Psoas muscle (tissue), 7 donors: ENCODE measurements at regions not wholly inside any gene's neighbourhood (a gene's known extent, or its start where the extent isn't known, plus 50 kb on each side); places are given as distances from the start of the nearest gene placed in this dataset.

Source experiments
- ATAC-seq, 4 donors: fragments of 200-7000 bp; cut with Tn5 transposase; one replicate each; pipeline ENCODE4 v1.9.1; 2020; ENCODE audit warnings: moderate library complexity in 3 of 4, mild to moderate bottlenecking in 2 of 4
- DNase-seq, 2 donors: peaks; one replicate each; pipeline ENCODE4 v3.0.0-alpha.2; 2020
- H3K27ac ChIP-seq: fragments of 200-600 bp; one replicate; pipeline ENCODE4 v1.8.0; 2022
- H3K27me3 ChIP-seq, 3 donors: fragments of 200-600 bp in 1 of 3; one replicate each; pipeline versions ENCODE4 v1.6.1 to v1.8.0; 2013 to 2022; ENCODE audit warnings: low read length in 2 of 3, mild to moderate bottlenecking in 2 of 3, moderate library complexity in 1 of 3; ENCODE audit not compliant: insufficient read depth in 3 of 3
- H3K36me3 ChIP-seq, 2 donors: fragments of 200-600 bp in 1 of 2; one replicate each; pipeline versions ENCODE4 v1.6.1 to v1.8.0; 2013 to 2022; ENCODE audit warnings: low read depth in 1 of 2, mild to moderate bottlenecking in 1 of 2, moderate library complexity in 1 of 2; ENCODE audit not compliant: insufficient read depth in 1 of 2
- H3K4me1 ChIP-seq: fragments of 200-600 bp; one replicate; pipeline ENCODE4 v1.8.0; 2022
- H3K4me3 ChIP-seq: fragments of 200-600 bp; one replicate; pipeline ENCODE4 v1.8.0; 2022; ENCODE audit warnings: mild to moderate bottlenecking
- H3K9me3 ChIP-seq: fragments of 200-600 bp; one replicate; pipeline ENCODE4 v1.8.0; 2022
- WGBS, 3 donors: extraction: QIAGEN DNeasy Blood & Tissue Kit; methylation state at CpG; one replicate each; pipeline versions ENCODE4 v1.1.6 to v1.1.7; 2013; 5-methylcytosine and 5-hydroxymethylcytosine counted together
- intact Hi-C, 2 donors: fragments of 100-400 bp; cut with DNase I; formaldehyde crosslinking; loops; one replicate each; pipeline versions ENCODE4 v1.11.0 to v1.14.2; 2022
- TF ChIP-seq, protein P1 (sequence below): fragments of 200-600 bp; IDR thresholded peaks from one replicate; pipeline ENCODE4 v1.8.0; 2022; ENCODE audit warnings: antibody characterized with exemption
- donor health status: healthy with polysubstance abuse.
- donor health status: DM: no; HTN: no; CAD: no; lungs with moderate emphysema.
- donor health status: Bipolar disorder and iron deficiency.
- donor health status: healthy.
- donor health status: DM: yes; HTN: yes; CAD: no.
- donor health status: DM: no; HTN: no; CAD: no.
- donor health status: DM: yes; HTN: yes; CAD: no.

DNA sequence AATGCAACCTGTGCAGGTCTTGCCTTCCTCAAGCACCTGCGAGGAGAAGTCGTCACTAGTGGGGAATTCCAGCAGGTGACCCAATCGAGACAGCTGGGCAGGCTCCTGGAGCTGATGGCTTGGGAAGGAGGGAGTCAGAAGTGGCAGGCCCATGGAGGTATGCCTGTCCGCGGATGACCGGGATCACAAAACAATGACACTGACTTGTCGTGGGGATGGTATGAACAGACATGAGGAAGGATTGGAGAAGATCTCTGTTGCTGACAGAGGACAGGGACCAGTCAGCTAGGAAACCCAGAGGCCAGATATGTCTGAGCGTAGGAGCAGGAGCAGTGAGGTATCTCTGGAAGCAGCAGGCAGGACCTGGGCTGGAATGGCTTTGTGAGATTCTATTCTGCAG lies 233.3 kb downstream of the SOX9 start:
- no peaks in the 10 kb centered on the region for H3K27me3 ChIP-seq
- TF ChIP-seq, protein P1, sequence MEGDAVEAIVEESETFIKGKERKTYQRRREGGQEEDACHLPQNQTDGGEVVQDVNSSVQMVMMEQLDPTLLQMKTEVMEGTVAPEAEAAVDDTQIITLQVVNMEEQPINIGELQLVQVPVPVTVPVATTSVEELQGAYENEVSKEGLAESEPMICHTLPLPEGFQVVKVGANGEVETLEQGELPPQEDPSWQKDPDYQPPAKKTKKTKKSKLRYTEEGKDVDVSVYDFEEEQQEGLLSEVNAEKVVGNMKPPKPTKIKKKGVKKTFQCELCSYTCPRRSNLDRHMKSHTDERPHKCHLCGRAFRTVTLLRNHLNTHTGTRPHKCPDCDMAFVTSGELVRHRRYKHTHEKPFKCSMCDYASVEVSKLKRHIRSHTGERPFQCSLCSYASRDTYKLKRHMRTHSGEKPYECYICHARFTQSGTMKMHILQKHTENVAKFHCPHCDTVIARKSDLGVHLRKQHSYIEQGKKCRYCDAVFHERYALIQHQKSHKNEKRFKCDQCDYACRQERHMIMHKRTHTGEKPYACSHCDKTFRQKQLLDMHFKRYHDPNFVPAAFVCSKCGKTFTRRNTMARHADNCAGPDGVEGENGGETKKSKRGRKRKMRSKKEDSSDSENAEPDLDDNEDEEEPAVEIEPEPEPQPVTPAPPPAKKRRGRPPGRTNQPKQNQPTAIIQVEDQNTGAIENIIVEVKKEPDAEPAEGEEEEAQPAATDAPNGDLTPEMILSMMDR, result no peak
- H3K36me3 ChIP-seq, result no peaks in the 10 kb centered on the region

DNA sequence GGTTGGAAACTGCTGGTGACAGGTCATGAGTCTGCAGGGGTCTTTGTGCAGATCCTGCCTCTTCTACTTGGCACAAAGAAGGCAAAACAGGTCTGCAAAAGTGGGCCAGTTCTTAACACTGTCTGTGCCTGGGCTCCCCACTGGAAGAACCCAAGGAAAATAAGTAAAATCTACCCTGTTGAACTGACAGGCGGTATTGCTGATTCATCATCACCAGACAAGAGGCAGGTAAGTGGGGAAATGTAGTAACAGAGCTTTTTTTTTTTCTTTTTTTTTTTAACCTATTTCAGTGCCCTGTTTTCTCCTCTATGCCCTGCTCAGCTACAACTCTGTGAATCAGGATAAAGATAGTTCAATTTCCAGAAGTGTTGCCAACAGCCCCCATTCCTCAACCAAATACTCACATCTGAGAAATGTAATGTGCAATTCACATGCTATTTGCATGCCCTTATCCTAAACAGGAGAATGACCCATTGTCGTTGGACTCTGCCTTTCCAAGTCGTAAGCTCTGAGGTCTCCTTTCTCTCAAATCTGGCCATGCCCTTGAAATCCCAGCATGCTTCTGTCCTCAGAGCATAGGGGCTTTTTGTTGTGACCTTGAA lies 237.0 kb downstream of the SOX9 start:
- Histone ChIP-seq H3K27ac (no peak overlapping the region), H3K27me3 (peaks cover 0 to 2% (median 0%) of the 10 kb centered on the region in 3 donors), H3K36me3 (no peaks in the 10 kb centered on the region), H3K4me1 (no peaks in the 10 kb centered on the region), H3K4me3 (no peak overlapping the region), H3K9me3 (no peaks in the 10 kb centered on the region)
- TF ChIP-seq, protein P1, result no peak
- DNase-seq (no peak), ATAC-seq (no peak)
- intact Hi-C loops, result no loop called here
- 92 to 94% (median 93%) methylated on average over 3 of the region's 3 CpGs for WGBS, 3 donors

More for the DNA sequence above, 233.3 kb downstream of the SOX9 start:
- Histone ChIP-seq H3K27ac (no peak overlapping the region), H3K4me1 (no peaks in the 10 kb centered on the region), H3K9me3 (no peaks in the 10 kb centered on the region), H3K4me3 (no peak overlapping the region)
- no peak for DNase-seq
- ATAC-seq, result no peak
- intact Hi-C loops, result no loop called here
- WGBS, 3 donors, result 92 to 94% (median 93%) methylated on average over 8 of the region's 8 CpGs

DNA sequence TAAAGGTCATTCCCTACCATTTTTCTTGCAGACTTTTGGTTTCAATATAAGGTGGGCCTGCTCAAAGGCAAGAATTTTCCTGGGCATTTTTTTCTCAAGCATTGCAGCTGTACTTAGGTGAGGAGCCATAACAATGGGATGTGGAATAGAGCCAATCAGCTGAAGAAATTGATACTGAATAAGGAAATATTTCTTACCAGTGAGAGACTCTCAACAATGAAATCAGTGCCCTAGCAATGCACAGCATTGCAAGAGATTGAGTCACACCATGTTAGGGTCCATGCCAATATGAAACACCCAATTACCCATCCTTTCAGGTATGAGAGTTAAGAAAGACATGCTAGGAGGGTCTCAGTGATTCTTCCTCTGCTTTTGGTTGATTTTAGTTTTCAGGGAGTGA lies 237.6 kb downstream of the SOX9 start:
- peaks cover 0 to 2% (median 0%) of the 10 kb centered on the region in 3 donors for H3K27me3 ChIP-seq
- DNase-seq, result no peak
- no peak overlapping the region for H3K4me3 ChIP-seq
- TF ChIP-seq, protein P1, result no peak
- intact Hi-C loops, result no loop called here
- ATAC-seq, result no peak
- H3K27ac ChIP-seq, result no peak overlapping the region
- no peaks in the 10 kb centered on the region for H3K9me3 ChIP-seq
- H3K36me3 ChIP-seq, result no peaks in the 10 kb centered on the region
- H3K4me1 ChIP-seq, result no peaks in the 10 kb centered on the region

DNA sequence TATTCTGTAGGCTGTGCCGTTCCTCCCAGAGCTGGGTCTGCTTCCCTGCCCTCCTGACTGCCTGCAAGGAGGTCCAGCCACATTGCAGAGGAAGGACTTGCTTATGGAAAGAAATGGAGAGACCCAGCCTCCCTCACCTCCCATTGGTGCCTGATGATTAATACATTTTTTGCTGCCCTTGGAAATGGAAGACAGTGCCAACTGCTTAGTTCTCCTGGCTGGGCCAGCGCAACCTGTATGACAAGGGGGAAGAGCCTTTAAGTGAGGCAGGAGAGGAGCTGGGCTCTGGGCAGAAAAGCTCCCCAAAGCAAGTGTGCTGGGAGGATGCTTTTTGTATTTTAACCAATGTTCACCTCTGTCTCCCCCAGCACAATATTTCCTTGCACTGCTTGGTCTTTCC lies 238.5 kb downstream of the SOX9 start:
- H3K4me3 ChIP-seq, result no peak overlapping the region
- no peaks in the 10 kb centered on the region for H3K9me3 ChIP-seq
- 79 to 86% (median 85%) methylated on average over 2 of the region's 2 CpGs for WGBS, 3 donors
- TF ChIP-seq, protein P1, result no peak
- no peak overlapping the region for H3K27ac ChIP-seq
- no peak for DNase-seq
- intact Hi-C loops, result no loop called here
- ATAC-seq, result no peak
- H3K4me1 ChIP-seq, result no peaks in the 10 kb centered on the region
- H3K36me3 ChIP-seq, result no peaks in the 10 kb centered on the region
- peaks cover 0 to 2% (median 0%) of the 10 kb centered on the region in 3 donors for H3K27me3 ChIP-seq

DNA sequence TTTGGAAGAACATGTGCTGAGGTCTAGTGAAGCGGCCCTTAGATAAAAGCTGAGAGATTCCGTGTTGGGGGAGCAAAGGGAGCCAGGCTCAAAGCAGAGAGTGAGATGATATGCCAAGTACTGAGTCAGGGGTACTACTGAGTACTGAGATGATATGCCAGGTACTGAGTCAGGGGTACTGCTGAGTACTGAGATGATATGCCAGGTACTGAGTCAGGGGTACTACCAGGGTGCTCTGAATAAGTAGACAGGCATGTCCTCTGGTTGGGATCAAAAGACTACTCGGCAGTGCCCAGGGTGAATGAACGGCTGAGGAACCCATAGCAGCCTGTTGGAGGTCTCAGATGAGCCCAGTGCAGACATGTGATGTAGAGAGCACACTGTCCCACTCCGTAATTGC lies 239.0 kb downstream of the SOX9 start:
- peaks cover 0 to 2% (median 0%) of the 10 kb centered on the region in 3 donors for H3K27me3 ChIP-seq
- no peaks in the 10 kb centered on the region for H3K4me1 ChIP-seq
- DNase-seq (no peak), ATAC-seq (no peak)
- 79 to 83% (median 82%) methylated on average over 5 of the region's 5 CpGs for WGBS, 3 donors
- no peak overlapping the region for H3K27ac ChIP-seq
- H3K9me3 ChIP-seq, result no peaks in the 10 kb centered on the region
- no peak overlapping the region for H3K4me3 ChIP-seq
- no peaks in the 10 kb centered on the region for H3K36me3 ChIP-seq
- TF ChIP-seq, protein P1, result no peak
- intact Hi-C loops, result no loop called here
